H9 (cell line): ENCODE measurements at regions not wholly inside any gene's neighbourhood (a gene's known extent, or its start where the extent isn't known, plus 50 kb on each side); places are given as distances from the start of the nearest gene placed in this dataset.

Experiments
- DNase-seq: peaks from one replicate; pipeline ENCODE4 v3.0.0-alpha.2; 2017
- H2AFZ ChIP-seq: one replicate; pipeline ENCODE4 v1.6.1; 2013; ENCODE audit warnings: mild to moderate bottlenecking, low read length, control low read depth, moderate library complexity
- H2AK5ac ChIP-seq: 2 replicates; pipeline ENCODE4 v1.6.1; 2013; ENCODE audit warnings: low read length, control low read depth, mixed read lengths; ENCODE audit not compliant: insufficient read length
- H2BK120ac ChIP-seq: one replicate; pipeline ENCODE4 v1.6.1; 2013; ENCODE audit warnings: low read depth, mild to moderate bottlenecking, low read length, control low read depth, inconsistent platforms; ENCODE audit not compliant: poor library complexity, severe bottlenecking
- H2BK12ac ChIP-seq: 2 replicates; pipeline ENCODE4 v1.6.1; 2013; ENCODE audit warnings: low read length, control low read depth, mixed read lengths, low read depth; ENCODE audit not compliant: insufficient read length
- H2BK15ac ChIP-seq: 2 replicates; pipeline ENCODE4 v1.6.1; 2013; ENCODE audit warnings: low read depth, low read length, control low read depth
- H2BK20ac ChIP-seq: one replicate; pipeline ENCODE4 v1.6.1; 2013; ENCODE audit warnings: low read depth, mild to moderate bottlenecking, low read length, control low read depth, inconsistent platforms; ENCODE audit not compliant: poor library complexity, severe bottlenecking
- H2BK5ac ChIP-seq: 2 replicates; pipeline ENCODE4 v1.6.1; 2013; ENCODE audit warnings: low read length, control low read depth, mixed read lengths; ENCODE audit not compliant: insufficient read length
- H3K14ac ChIP-seq: 2 replicates; pipeline ENCODE4 v1.6.1; 2013; ENCODE audit warnings: low read length, control low read depth; ENCODE audit not compliant: insufficient read depth
- H3K18ac ChIP-seq: 2 replicates; pipeline ENCODE4 v1.6.1; 2013; ENCODE audit warnings: low read depth, mild to moderate bottlenecking, mixed read lengths, low read length, control low read depth; ENCODE audit not compliant: insufficient read length
- H3K23ac ChIP-seq: 2 replicates; pipeline ENCODE4 v1.6.1; 2013; ENCODE audit warnings: low read length, control low read depth, mixed read lengths, low read depth; ENCODE audit not compliant: insufficient read length
- H3K23me2 ChIP-seq: 2 replicates; pipeline ENCODE4 v1.6.1; 2013; ENCODE audit warnings: low read depth, mild to moderate bottlenecking, mixed read lengths, low read length, control low read depth; ENCODE audit not compliant: insufficient read length, poor library complexity, severe bottlenecking
- H3K27ac ChIP-seq: 2 replicates; pipeline ENCODE4 v1.5.1; 2013; ENCODE audit warnings: low read length, control low read depth, mixed read lengths, low read depth; ENCODE audit not compliant: insufficient read length
- H3K27me3 ChIP-seq: 2 replicates; pipeline ENCODE4 v1.6.1; 2013; ENCODE audit warnings: low read length, control low read depth, inconsistent platforms; ENCODE audit not compliant: insufficient read depth
- H3K4ac ChIP-seq: 2 replicates; pipeline ENCODE4 v1.6.1; 2013; ENCODE audit warnings: low read depth, mild to moderate bottlenecking, control low read depth, inconsistent platforms, low read length, moderate library complexity
- H3K4me1 ChIP-seq: 2 replicates; pipeline ENCODE4 v1.6.1; 2013; ENCODE audit warnings: low read length, control low read depth, inconsistent platforms; ENCODE audit not compliant: insufficient read depth
- H3K4me2 ChIP-seq: 2 replicates; pipeline ENCODE4 v1.6.1; 2013; ENCODE audit warnings: low read length, control low read depth, mixed read lengths; ENCODE audit not compliant: insufficient read length, insufficient read depth
- H3K56ac ChIP-seq: 2 replicates; pipeline ENCODE4 v1.6.1; 2013; ENCODE audit warnings: low read depth, mild to moderate bottlenecking, mixed read lengths, low read length, control low read depth; ENCODE audit not compliant: insufficient read length
- H3K79me1 ChIP-seq: 2 replicates; pipeline ENCODE4 v1.6.1; 2013; ENCODE audit warnings: low read depth, mild to moderate bottlenecking, moderate library complexity, low read length, control low read depth, inconsistent platforms; ENCODE audit not compliant: insufficient read depth, poor library complexity, severe bottlenecking
- H3K79me2 ChIP-seq: 2 replicates; pipeline ENCODE4 v1.6.1; 2013; ENCODE audit warnings: low read length, control low read depth, inconsistent platforms; ENCODE audit not compliant: insufficient read depth
- H3K9ac ChIP-seq: 2 replicates; pipeline ENCODE4 v1.6.1; 2013; ENCODE audit warnings: low read length, control low read depth, mixed read lengths; ENCODE audit not compliant: insufficient read length; ENCODE audit errors: extremely low read depth
- H3K9me3 ChIP-seq: one replicate; pipeline ENCODE4 v1.6.1; 2013; ENCODE audit warnings: low read depth, low read length, inconsistent platforms; ENCODE audit not compliant: control insufficient read depth
- H3T11ph ChIP-seq: one replicate; pipeline ENCODE4 v1.6.1; 2013; ENCODE audit warnings: mild to moderate bottlenecking, low read length, control low read depth, inconsistent platforms
- H4K20me1 ChIP-seq: one replicate; pipeline ENCODE4 v1.6.1; 2013; ENCODE audit not compliant: control insufficient read depth, insufficient read length, insufficient read depth
- H4K5ac ChIP-seq: 2 replicates; pipeline ENCODE4 v1.6.1; 2013; ENCODE audit warnings: low read depth, mild to moderate bottlenecking, mixed read lengths, low read length, control low read depth; ENCODE audit not compliant: insufficient read length
- H4K8ac ChIP-seq: replicated peaks from 2 replicates; pipeline ENCODE4 v1.6.1; 2013; ENCODE audit warnings: low read length, control low read depth, mixed read lengths, low read depth; ENCODE audit not compliant: insufficient read length
- H4K91ac ChIP-seq: 2 replicates; pipeline ENCODE4 v1.6.1; 2013; ENCODE audit warnings: low read depth, mild to moderate bottlenecking, moderate library complexity, mixed read lengths, low read length, control low read depth; ENCODE audit not compliant: insufficient read length
- H3K27ac Mint-ChIP-seq, 3 experiments: 2 replicates in 2 of 3; 3 replicates in 1 of 3; pipeline ENCODE4 v1.8.0; 2020 to 2021; ENCODE audit warnings: mixed read lengths in 3 of 3, mild to moderate bottlenecking in 1 of 3, moderate library complexity in 1 of 3
- H3K27me3 Mint-ChIP-seq: 2 replicates; pipeline ENCODE4 v1.8.0; 2021; ENCODE audit warnings: low read depth, mild to moderate bottlenecking, moderate library complexity, mixed read lengths
- H3K36me3 Mint-ChIP-seq, 3 experiments: 2 replicates in 2 of 3; 3 replicates in 1 of 3; pipeline ENCODE4 v1.8.0; 2020 to 2021; ENCODE audit warnings: low read depth in 3 of 3, mixed read lengths in 3 of 3; ENCODE audit not compliant: insufficient read depth in 1 of 3
- H3K4me1 Mint-ChIP-seq, 2 experiments: 2 replicates each; pipeline ENCODE4 v1.8.0; 2020; ENCODE audit warnings: mixed read lengths in 2 of 2
- H3K4me3 Mint-ChIP-seq, 2 experiments: 2 replicates in 1 of 2; 3 replicates in 1 of 2; pipeline ENCODE4 v1.8.0; 2020 to 2021; ENCODE audit warnings: mild to moderate bottlenecking in 2 of 2, mixed read lengths in 2 of 2, moderate library complexity in 1 of 2
- H3K9me3 Mint-ChIP-seq, 2 experiments: 2 replicates in 1 of 2; 3 replicates in 1 of 2; pipeline ENCODE4 v1.8.0; 2020; ENCODE audit warnings: mild to moderate bottlenecking in 2 of 2, mixed read lengths in 2 of 2, moderate library complexity in 1 of 2
- WGBS: extraction: QIAGEN DNeasy Blood & Tissue Kit; methylation state at CpG from one replicate; pipeline ENCODE4 v1.1.7; 2013; ENCODE audit warnings: missing lambda C conversion rate, low lambda C conversion rate, mixed read lengths; ENCODE audit not compliant: insufficient read length; ENCODE audit errors: extremely low coverage; 5-methylcytosine and 5-hydroxymethylcytosine counted together
- TF ChIP-seq, protein P1 (sequence below): fragments of 200-600 bp; sonication (generic); conservative IDR thresholded peaks from 3 replicates; pipeline ENCODE4 v1.8.0; 2021; ENCODE audit warnings: antibody characterized with exemption, mild to moderate bottlenecking

DNA sequence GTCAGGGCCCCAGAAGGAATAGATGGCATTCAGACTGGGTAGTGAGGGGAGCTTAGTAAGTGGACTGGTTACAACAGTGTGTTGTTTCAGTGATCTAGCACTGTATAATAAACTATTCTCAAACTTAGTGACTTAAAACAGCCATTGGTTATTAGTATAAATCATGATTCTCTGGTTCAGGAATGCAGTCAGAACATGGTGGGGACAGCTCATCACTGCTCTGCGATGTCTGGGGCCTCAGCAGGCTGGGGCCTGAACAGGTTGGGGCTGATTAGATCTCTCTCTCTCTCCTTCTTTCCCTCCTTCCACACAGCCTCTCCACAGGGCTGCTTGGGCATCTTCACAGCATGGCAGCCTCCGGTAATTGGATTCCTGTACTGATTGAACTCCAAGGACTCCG is 160.4 kb downstream of the GATB start:
- H3K79me1 ChIP-seq, result no peaks in the 10 kb centered on the region
- no peaks in the 10 kb centered on the region for H3K27me3 Mint-ChIP-seq
- H2BK15ac ChIP-seq, result no peak overlapping the region
- no peak overlapping the region; a peak in 1 of 7 replicates for H3K27ac Mint-ChIP-seq
- H4K91ac ChIP-seq, result no peak overlapping the region
- no peak overlapping the region for H3K14ac ChIP-seq
- no peak overlapping the region for H3K4me3 Mint-ChIP-seq
- no CpG with 5 or more reads among the region's 3 CpGs for WGBS
- no peak overlapping the region for H2AK5ac ChIP-seq
- no peak for DNase-seq
- no peak overlapping the region for H3K56ac ChIP-seq
- no peak overlapping the region for H2BK12ac ChIP-seq
- H4K8ac ChIP-seq, result no peak overlapping the region
- H3K27ac ChIP-seq, result no peak overlapping the region
- H3K23me2 ChIP-seq, result no peaks in the 10 kb centered on the region
- 0 out of 2 replicates have a peak, but pooled peaks cover 1% of the 10 kb centered on the region for H3K79me2 ChIP-seq
- H4K5ac ChIP-seq, result no peak overlapping the region
- H3K4ac ChIP-seq, result no peak overlapping the region
- no peak overlapping the region for H2AFZ ChIP-seq
- peaks cover 5 to 11% of the 10 kb centered on the region in 2 experiments for H3K4me1 Mint-ChIP-seq
- H4K20me1 ChIP-seq, result no peaks in the 10 kb centered on the region
- H2BK5ac ChIP-seq, result no peak overlapping the region
- H3K9ac ChIP-seq, result no peak overlapping the region
- no peak overlapping the region for H2BK120ac ChIP-seq
- TF ChIP-seq, protein P1, sequence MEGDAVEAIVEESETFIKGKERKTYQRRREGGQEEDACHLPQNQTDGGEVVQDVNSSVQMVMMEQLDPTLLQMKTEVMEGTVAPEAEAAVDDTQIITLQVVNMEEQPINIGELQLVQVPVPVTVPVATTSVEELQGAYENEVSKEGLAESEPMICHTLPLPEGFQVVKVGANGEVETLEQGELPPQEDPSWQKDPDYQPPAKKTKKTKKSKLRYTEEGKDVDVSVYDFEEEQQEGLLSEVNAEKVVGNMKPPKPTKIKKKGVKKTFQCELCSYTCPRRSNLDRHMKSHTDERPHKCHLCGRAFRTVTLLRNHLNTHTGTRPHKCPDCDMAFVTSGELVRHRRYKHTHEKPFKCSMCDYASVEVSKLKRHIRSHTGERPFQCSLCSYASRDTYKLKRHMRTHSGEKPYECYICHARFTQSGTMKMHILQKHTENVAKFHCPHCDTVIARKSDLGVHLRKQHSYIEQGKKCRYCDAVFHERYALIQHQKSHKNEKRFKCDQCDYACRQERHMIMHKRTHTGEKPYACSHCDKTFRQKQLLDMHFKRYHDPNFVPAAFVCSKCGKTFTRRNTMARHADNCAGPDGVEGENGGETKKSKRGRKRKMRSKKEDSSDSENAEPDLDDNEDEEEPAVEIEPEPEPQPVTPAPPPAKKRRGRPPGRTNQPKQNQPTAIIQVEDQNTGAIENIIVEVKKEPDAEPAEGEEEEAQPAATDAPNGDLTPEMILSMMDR, result no peak
- H3T11ph ChIP-seq, result no peak overlapping the region
- H3K9me3 ChIP-seq, result no peaks in the 10 kb centered on the region
- H3K27me3 ChIP-seq, result no peaks in the 10 kb centered on the region
- H3K4me2 ChIP-seq, result no peak overlapping the region
- no peak overlapping the region for H3K23ac ChIP-seq
- H3K36me3 Mint-ChIP-seq, result peaks cover 13 to 29% (median 23%) of the 10 kb centered on the region in 3 experiments
- H3K4me1 ChIP-seq, result peaks cover 3% of the 10 kb centered on the region; the same call in 1 of the 2 replicates
- H3K9me3 Mint-ChIP-seq, result peaks cover 6% of the 10 kb centered on the region in 2 experiments; a peak in 4 of 5 replicates
- H2BK20ac ChIP-seq, result no peak overlapping the region
- H3K18ac ChIP-seq, result no peak overlapping the region
